ENCODE measurements at regions not wholly inside any gene's neighbourhood (a gene's known extent, or its start where the extent isn't known, plus 50 kb on each side); places are given as distances from the start of the nearest gene placed in this dataset.

GRCh38 chr16:51875834-51876600 lies 670.9 kb downstream of the TOX3 start:
- DNase-seq (ENCODE audit: low read depth, low spot score): no peak
- intact Hi-C loops (cut with micrococcal nuclease): no loop called here
- peaks cover 2% of the 10 kb centered on the region for H3K9me3 ChIP-seq (replicated peaks; ENCODE audit: control insufficient read depth, insufficient read depth, low read length)
- H3K4me3 ChIP-seq (replicated peaks in 1 of 3; ENCODE audit: insufficient read depth in 1 of 3, low read depth in 1 of 3, low read length in 3 of 3): no peak overlapping the region
- no peaks in the 10 kb centered on the region for H3K79me2 ChIP-seq (ENCODE audit: control insufficient read depth, insufficient read depth, low read length)
- no peaks in the 10 kb centered on the region for H3K4me1 ChIP-seq (ENCODE audit: control insufficient read depth, extremely low read depth, insufficient read depth, low read length)
- POLR2A ChIA-PET: no interaction called here
- H3K27ac ChIP-seq (ENCODE audit: insufficient read depth, low read depth, low read length): no peak overlapping the region
- no peak overlapping the region for H2AFZ ChIP-seq (ENCODE audit: low read depth, low read length)
- no peak for FAIRE-seq
- H4K20me1 ChIP-seq (replicated peaks; ENCODE audit: control insufficient read depth, extremely low read depth, insufficient read depth, low read length): no peaks in the 10 kb centered on the region
- no peak overlapping the region for H3K4me2 ChIP-seq (ENCODE audit: insufficient read depth, low read length)
- no peaks in the 10 kb centered on the region for H3K27me3 ChIP-seq (ENCODE audit: control insufficient read depth in 2 of 2, insufficient read depth in 2 of 2, low read length in 2 of 2)
- H3K36me3 ChIP-seq (ENCODE audit: control insufficient read depth in 2 of 2, extremely low read depth in 1 of 2, insufficient read depth in 2 of 2, low read length in 2 of 2): no peaks in the 10 kb centered on the region
- CTCF ChIA-PET: no interaction called here
- H3K9ac ChIP-seq (replicated peaks; ENCODE audit: extremely low read depth, insufficient read depth, low read length): no peak overlapping the region
- dilution Hi-C loops (cut with MboI; ENCODE audit: extremely low pct_ligation_motif_present, low sequenced_read_pairs): no loop called here
- BruUV-seq (replicated peaks): no TSS peak
- TF ChIP-seq FOS (IDR thresholded peaks at IDR 0.05; ENCODE audit: borderline replicate concordance, insufficient read depth, low read length) (no peak), POLR2AphosphoS5 (IDR thresholded peaks at IDR 0.05; ENCODE audit: insufficient read depth, low read depth, low read length) (no peak)
- H3K9me1 ChIP-seq (replicated peaks; ENCODE audit: control insufficient read depth, extremely low read depth, insufficient read depth, low read length): no peaks in the 10 kb centered on the region

- H3K9me1 ChIP-seq (replicated peaks; ENCODE audit: control insufficient read depth, extremely low read depth, insufficient read depth, low read length): no peaks in the 10 kb centered on the region
- ChIA-PET CTCF (no interaction called here), POLR2A (no interaction called here)
- no peaks in the 10 kb centered on the region for H3K4me1 ChIP-seq (ENCODE audit: control insufficient read depth, extremely low read depth, insufficient read depth, low read length)
- no peak overlapping the region for H2AFZ ChIP-seq (ENCODE audit: low read depth, low read length)
- no peaks in the 10 kb centered on the region for H3K79me2 ChIP-seq (ENCODE audit: control insufficient read depth, insufficient read depth, low read length)
- H3K9ac ChIP-seq (replicated peaks; ENCODE audit: extremely low read depth, insufficient read depth, low read length): no peak overlapping the region
- no peaks in the 10 kb centered on the region for H3K27me3 ChIP-seq (ENCODE audit: control insufficient read depth in 2 of 2, insufficient read depth in 2 of 2, low read length in 2 of 2)
- peaks cover 2% of the 10 kb centered on the region for H3K9me3 ChIP-seq (replicated peaks; ENCODE audit: control insufficient read depth, insufficient read depth, low read length)
- BruUV-seq (replicated peaks): no TSS peak
- no peaks in the 10 kb centered on the region for H3K36me3 ChIP-seq (ENCODE audit: control insufficient read depth in 2 of 2, extremely low read depth in 1 of 2, insufficient read depth in 2 of 2, low read length in 2 of 2)
- H3K4me3 ChIP-seq (replicated peaks in 1 of 3; ENCODE audit: insufficient read depth in 1 of 3, low read depth in 1 of 3, low read length in 3 of 3): no peak overlapping the region
- DNase-seq (ENCODE audit: low read depth, low spot score) (no peak), FAIRE-seq (no peak)
- H3K27ac ChIP-seq (ENCODE audit: insufficient read depth, low read depth, low read length): no peak overlapping the region
- no peak overlapping the region for H3K4me2 ChIP-seq (ENCODE audit: insufficient read depth, low read length)
- TF ChIP-seq FOS (IDR thresholded peaks at IDR 0.05; ENCODE audit: borderline replicate concordance, insufficient read depth, low read length) (no peak), EZH2 (IDR thresholded peaks at IDR 0.05; ENCODE audit: borderline replicate concordance, low read depth, low read length, severe bottlenecking) (no peak), CTCF (IDR thresholded peaks at IDR 0.05; ENCODE audit: extremely low read depth in 1 of 2, insufficient read depth in 1 of 2, low read depth in 1 of 2, low read length in 2 of 2) (no peak), GATA2 (IDR thresholded peaks at IDR 0.05; ENCODE audit: insufficient read depth, insufficient read length, low read depth, low read length) (no peak), POLR2AphosphoS5 (IDR thresholded peaks at IDR 0.05; ENCODE audit: insufficient read depth, low read depth, low read length) (no peak)
- intact Hi-C loops (cut with micrococcal nuclease): no loop called here
- dilution Hi-C loops (cut with MboI; ENCODE audit: extremely low pct_ligation_motif_present, low sequenced_read_pairs): no loop called here
- H4K20me1 ChIP-seq (replicated peaks; ENCODE audit: control insufficient read depth, extremely low read depth, insufficient read depth, low read length): no peaks in the 10 kb centered on the region
Measured at GRCh38 chr16:51872524-51872923, 674.4 kb downstream of the TOX3 start.

Data from endothelial cell of umbilical vein (primary cell).